GM12875 (cell line): ENCODE measurements at regions not wholly inside any gene's neighbourhood (a gene's known extent, or its start where the extent isn't known, plus 50 kb on each side); places are given as distances from the start of the nearest gene placed in this dataset.

Experiments
- H3K4me3 ChIP-seq: one replicate; pipeline ENCODE4 v1.5.1; 2011; ENCODE audit warnings: low read depth, low read length, control low read depth
- TF ChIP-seq, protein P1 (sequence below): IDR thresholded peaks from 2 replicates; pipeline ENCODE4 v1.5.1; 2011; ENCODE audit warnings: low read depth, mild to moderate bottlenecking, control low read depth, inconsistent platforms, low read length, moderate library complexity, borderline replicate concordance; ENCODE audit not compliant: insufficient read depth

DNA sequence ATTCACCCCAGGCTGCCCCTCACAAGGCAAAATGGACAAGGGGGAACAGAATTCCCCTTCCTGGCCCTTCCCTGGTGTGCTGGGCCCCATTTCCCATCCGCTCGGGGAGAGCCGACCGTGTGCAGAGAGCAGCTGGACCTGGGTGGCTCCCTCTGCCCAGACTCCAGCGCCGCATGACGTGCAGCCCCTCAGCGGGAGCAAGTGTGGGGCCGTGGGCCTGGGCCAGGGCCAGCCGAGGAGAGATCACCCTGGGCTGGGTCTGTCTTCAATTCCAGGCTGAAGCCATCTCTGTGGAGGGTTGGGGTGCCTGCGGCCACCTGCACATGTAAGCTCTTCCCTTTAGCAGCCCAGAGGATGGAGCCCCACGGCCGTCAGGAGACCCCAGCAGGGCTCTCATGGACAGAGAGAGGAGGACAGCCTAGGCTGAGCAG is 241.8 kb downstream of the TTLL2 start:
- H3K4me3 ChIP-seq: no peak overlapping the region
- TF ChIP-seq, protein P1, sequence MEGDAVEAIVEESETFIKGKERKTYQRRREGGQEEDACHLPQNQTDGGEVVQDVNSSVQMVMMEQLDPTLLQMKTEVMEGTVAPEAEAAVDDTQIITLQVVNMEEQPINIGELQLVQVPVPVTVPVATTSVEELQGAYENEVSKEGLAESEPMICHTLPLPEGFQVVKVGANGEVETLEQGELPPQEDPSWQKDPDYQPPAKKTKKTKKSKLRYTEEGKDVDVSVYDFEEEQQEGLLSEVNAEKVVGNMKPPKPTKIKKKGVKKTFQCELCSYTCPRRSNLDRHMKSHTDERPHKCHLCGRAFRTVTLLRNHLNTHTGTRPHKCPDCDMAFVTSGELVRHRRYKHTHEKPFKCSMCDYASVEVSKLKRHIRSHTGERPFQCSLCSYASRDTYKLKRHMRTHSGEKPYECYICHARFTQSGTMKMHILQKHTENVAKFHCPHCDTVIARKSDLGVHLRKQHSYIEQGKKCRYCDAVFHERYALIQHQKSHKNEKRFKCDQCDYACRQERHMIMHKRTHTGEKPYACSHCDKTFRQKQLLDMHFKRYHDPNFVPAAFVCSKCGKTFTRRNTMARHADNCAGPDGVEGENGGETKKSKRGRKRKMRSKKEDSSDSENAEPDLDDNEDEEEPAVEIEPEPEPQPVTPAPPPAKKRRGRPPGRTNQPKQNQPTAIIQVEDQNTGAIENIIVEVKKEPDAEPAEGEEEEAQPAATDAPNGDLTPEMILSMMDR: no peak

DNA sequence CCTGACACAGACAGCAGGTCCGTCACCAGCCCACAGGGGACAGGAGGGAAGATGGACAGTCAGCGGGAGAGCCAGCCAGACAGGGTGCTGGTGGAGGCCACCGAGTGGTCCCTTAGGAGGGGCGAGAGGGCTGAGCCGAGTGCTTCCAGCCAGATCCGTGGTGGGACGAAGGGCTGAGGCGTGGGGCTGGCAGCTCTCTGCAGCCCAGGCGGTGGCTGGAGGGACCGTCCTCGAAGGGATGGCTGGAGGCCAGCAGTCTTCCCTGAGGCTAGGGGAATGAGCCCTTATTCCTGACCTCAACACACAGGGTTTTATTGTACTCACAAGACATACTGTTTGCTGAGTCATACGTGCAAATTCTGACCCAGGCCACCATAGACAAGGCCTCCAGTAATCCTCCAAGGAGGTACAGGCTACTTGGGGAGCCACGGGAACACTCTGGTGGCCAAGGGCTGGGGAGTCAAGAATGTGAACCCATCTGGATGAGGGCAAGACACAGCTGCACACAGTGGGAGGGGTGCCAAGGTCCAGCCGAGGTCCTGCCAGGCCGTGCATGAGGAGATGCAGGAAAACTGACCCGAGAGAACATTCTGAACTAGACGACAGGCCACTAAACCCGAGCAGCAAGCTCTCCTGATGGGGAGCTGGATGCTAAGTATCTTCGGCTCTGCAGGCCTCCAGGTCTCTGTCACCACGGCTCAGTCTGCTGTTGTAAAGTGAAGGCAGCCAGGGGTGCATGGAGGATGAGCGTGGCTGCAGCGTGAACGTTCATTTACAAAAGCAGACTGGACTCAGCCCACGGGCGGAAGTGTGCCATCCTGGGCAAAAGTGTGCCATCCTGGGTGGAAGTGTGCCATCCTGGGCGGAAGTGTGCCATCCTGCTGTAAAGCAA is 242.5 kb downstream of the TTLL2 start:
- TF ChIP-seq, protein P1: no peak
- H3K4me3 ChIP-seq: no peak overlapping the region

DNA sequence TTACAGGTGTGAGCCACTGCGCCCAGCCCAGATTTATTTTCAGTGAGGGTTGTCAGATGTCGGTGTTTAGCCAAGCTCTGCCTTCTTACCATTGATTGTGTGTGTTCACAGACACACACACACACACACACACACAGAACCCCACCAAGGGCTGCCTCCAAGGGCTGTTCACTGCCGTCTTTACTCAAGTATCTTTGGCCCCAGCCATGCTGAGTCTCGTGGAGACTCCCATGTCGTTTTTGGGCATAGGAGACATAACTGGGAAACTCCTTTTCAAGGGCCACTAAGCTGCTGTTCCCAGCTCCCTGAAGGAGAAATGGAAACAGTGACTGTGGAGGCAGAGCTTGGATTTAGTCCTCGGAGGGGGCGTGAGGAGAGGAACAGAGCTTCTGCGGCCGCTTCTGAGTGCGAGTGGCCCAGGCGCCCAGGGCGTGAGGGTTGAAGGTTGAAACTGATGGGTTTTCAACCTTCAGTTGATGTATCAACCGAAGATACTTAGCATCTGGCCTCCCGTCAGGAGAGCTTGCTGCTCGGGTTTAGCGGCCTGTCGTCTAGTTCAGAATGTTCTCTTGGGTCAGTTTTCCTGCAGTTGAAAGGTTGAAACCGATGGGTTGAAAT is 243.6 kb downstream of the TTLL2 start:
- TF ChIP-seq, protein P1: no peak
- no peak overlapping the region for H3K4me3 ChIP-seq

DNA sequence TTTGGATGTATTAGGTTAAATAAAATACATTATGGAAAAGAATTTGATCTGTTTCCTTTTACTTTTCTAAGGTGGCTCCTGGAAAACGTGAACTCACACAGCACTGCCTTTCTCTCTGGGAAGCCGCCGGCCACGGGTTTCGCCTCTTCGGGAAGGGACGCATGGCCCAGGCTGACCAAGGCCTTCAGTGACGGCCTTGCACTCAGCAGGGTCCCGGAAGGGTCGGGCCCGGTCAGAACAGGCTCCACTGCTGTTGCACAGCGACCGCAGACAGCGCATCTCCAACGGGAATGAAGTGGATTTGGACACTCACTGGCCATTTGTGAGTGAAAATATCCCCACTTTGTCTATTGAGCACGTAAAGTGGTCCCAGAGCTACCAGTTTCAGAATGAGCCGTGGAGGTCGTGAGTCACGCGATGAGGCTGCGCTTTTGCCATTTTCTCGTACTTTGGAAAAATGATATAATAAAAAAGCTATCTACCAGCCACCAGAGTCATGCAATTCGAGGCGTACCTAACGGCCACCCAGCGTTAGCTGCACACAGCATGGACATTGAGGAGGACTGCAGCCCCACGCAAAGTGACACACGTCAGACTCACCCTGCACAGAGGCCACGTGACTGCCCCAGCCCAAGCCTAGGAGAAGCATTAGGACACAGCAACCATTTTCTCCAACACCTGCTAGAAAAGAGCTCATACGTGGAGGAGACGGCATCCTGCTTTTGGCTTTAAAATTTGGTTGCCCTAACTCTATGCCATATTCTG is 244.3 kb downstream of the TTLL2 start:
- TF ChIP-seq, protein P1: no peak
- no peak overlapping the region for H3K4me3 ChIP-seq

DNA sequence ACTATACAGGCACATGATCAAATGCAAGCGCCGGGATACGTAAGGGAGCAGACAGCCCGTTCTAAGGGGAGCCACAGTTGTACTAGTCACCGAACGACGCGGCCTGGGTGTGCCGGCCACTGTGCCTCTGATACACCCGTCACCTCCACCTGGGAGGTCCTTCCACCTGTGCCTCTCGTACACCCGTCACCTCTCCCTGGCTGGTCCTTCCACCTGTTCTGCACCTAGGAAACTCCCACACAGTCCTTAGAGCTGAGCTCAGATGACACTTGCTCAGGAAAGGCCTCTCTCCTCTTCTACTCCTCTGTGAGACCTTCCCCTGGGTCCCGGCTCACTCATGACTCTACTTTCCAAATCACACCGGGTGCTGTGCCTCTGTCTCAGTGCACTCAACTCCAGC is 245.0 kb downstream of the TTLL2 start:
- TF ChIP-seq, protein P1: no peak
- no peak overlapping the region for H3K4me3 ChIP-seq

DNA sequence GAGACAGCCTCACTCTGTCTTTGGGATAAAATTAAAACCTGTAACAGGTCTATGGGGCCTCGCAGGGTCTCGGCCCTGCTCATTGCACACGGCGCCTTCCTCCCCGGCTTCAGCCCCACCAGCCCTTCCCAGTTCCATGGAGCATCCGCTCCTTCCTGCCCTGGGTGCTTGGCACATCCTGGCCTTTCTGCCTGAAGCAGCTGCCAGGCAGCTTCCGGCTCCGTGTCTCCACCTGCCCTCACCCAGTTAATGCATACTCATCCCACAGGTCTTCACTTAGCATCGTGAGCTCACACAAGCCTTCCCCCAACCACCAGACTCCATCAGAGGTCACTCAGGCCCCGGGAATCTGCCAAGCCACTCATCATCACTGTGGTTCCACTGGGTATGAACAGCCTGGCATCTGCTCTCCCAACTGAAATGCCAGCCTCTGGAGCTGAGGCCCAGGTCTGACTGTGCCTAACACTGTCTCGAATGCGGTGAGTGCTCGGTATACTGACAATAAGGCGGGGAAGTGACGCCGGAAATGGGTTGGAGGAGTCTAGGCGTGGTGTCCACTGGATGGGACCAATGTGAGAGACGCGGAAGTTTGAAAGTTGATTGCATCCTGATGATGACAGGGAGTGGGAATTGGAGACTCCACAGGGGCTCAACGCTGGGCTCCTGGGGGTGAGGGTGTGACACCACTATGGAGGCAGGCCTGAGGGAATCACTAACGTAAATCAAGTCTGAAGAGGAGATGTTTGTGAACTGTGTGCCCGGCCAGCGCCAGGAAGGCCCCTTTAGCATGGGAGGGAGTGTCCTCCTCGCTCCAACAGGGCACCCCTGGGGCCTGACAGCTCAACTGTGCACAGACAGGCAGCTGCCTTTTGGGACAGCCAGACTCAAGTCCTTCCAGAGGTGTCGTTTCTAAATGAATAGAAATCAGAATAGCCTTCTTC is 245.8 kb downstream of the TTLL2 start:
- H3K4me3 ChIP-seq: no peak overlapping the region
- TF ChIP-seq, protein P1: no peak
